Neural cell (in vitro differentiated cells): ENCODE measurements at regions not wholly inside any gene's neighbourhood (a gene's known extent, or its start where the extent isn't known, plus 50 kb on each side); places are given as distances from the start of the nearest gene placed in this dataset.

Experiments used
- H2AFZ ChIP-seq: fragments of 200-600, 300-800 bp; sonication (generic), shearing (Covaris generic); 2 replicates; pipeline ENCODE4 v1.6.0; 2014; ENCODE audit warnings: low read depth, mild to moderate bottlenecking, antibody characterized with exemption, low read length, moderate library complexity
- H3F3A ChIP-seq: fragments of 200-600 bp; shearing (Covaris generic); 2 replicates; pipeline ENCODE4 v1.6.1; 2016; ENCODE audit warnings: mild to moderate bottlenecking, moderate library complexity, mixed read lengths, antibody characterized with exemption, low read length; ENCODE audit not compliant: insufficient read depth, poor library complexity, severe bottlenecking
- H3K27ac ChIP-seq: fragments of 200-600, 300-800 bp; sonication (generic), shearing (Covaris generic); 2 replicates; pipeline ENCODE4 v1.5.1; 2014; ENCODE audit warnings: mild to moderate bottlenecking, low read length, moderate library complexity
- H3K27me3 ChIP-seq: fragments of 300-800, 200-600 bp; sonication (generic), shearing (Covaris generic); 2 replicates; pipeline ENCODE4 v1.6.0; 2014; ENCODE audit warnings: mild to moderate bottlenecking, low read depth, low read length, moderate library complexity; ENCODE audit not compliant: insufficient read depth
- H3K36me3 ChIP-seq: fragments of 300-800, 200-600 bp; sonication (generic), shearing (Covaris generic); 2 replicates; pipeline ENCODE4 v1.5.1; 2014; ENCODE audit warnings: mild to moderate bottlenecking, antibody characterized with exemption, low read length, moderate library complexity; ENCODE audit not compliant: insufficient read depth
- H3K4me2 ChIP-seq: fragments of 300-800, 200-600 bp; sonication (generic), shearing (Covaris generic); 2 replicates; pipeline ENCODE4 v1.6.0; 2014; ENCODE audit warnings: mild to moderate bottlenecking, low read length
- H3K4me3 ChIP-seq: fragments of 300-800, 200-600 bp; sonication (generic), shearing (Covaris generic); 2 replicates; pipeline ENCODE4 v1.5.1; 2014; ENCODE audit warnings: mild to moderate bottlenecking, low read length, moderate library complexity
- H3K79me2 ChIP-seq: fragments of 200-600 bp; shearing (Covaris generic); replicated peaks from 2 replicates; pipeline ENCODE4 v1.6.0; 2014; ENCODE audit warnings: mild to moderate bottlenecking, low read length, moderate library complexity; ENCODE audit not compliant: insufficient read depth
- H3K9ac ChIP-seq: fragments of 300-800, 200-600 bp; sonication (generic), shearing (Covaris generic); 2 replicates; pipeline ENCODE4 v1.6.1; 2016; ENCODE audit warnings: mild to moderate bottlenecking, low read length, mixed read lengths
- H3K9me2 ChIP-seq: fragments of 200-600 bp; shearing (Covaris generic); 2 replicates; pipeline ENCODE4 v1.6.1; 2016; ENCODE audit warnings: mild to moderate bottlenecking, low read length, mixed read lengths; ENCODE audit not compliant: insufficient read depth
- H3K9me3 ChIP-seq: fragments of 200-600, 300-800 bp; sonication (generic), shearing (Covaris generic); 2 replicates; pipeline ENCODE4 v1.6.1; 2016; ENCODE audit warnings: mild to moderate bottlenecking, mixed run types, low read length, moderate library complexity, mixed read lengths
- H4K20me1 ChIP-seq: fragments of 200-600 bp; shearing (Covaris generic); 2 replicates; pipeline ENCODE4 v1.6.1; 2016; ENCODE audit warnings: mild to moderate bottlenecking, mixed run types; ENCODE audit not compliant: insufficient read depth
- CTCF ChIP-seq: fragments of 450-650 bp; IDR thresholded peaks from 2 replicates; pipeline ENCODE4 v1.5.1; 2014; ENCODE audit warnings: antibody characterized with exemption, mild to moderate bottlenecking, moderate library complexity; ENCODE audit not compliant: poor library complexity, severe bottlenecking
- EP300 ChIP-seq: fragments of 450-650 bp; conservative IDR thresholded peaks from 2 replicates; pipeline ENCODE4 v1.6.1; 2014; ENCODE audit warnings: antibody characterized with exemption, mild to moderate bottlenecking, moderate library complexity; ENCODE audit not compliant: poor library complexity, severe bottlenecking
- EZH2 ChIP-seq: fragments of 200-600, 300-800 bp; shearing (Covaris generic), sonication (generic); IDR thresholded peaks from 2 replicates; pipeline ENCODE4 v1.6.1; 2014; ENCODE audit warnings: antibody characterized with exemption, low read length, borderline replicate concordance, mild to moderate bottlenecking; ENCODE audit not compliant: insufficient read depth, poor library complexity, severe bottlenecking
- MXI1 ChIP-seq: fragments of 450-650 bp; conservative IDR thresholded peaks from 2 replicates; pipeline ENCODE4 v1.6.1; 2014; ENCODE audit warnings: antibody characterized with exemption, mild to moderate bottlenecking; ENCODE audit not compliant: poor library complexity, severe bottlenecking
- POLR2AphosphoS5 ChIP-seq: IDR thresholded peaks from 2 replicates; pipeline ENCODE4 v1.6.1; 2012
- RAD21 ChIP-seq: fragments of 450-650 bp; conservative IDR thresholded peaks from 2 replicates; pipeline ENCODE4 v1.6.1; 2014; ENCODE audit warnings: antibody characterized with exemption, mild to moderate bottlenecking, moderate library complexity
- REST ChIP-seq: IDR thresholded peaks from 2 replicates; pipeline ENCODE4 v1.6.1; 2012; ENCODE audit warnings: borderline replicate concordance
- SMC3 ChIP-seq: fragments of 450-650 bp; conservative IDR thresholded peaks from 2 replicates; pipeline ENCODE4 v1.6.1; 2014; ENCODE audit warnings: antibody characterized with exemption, mild to moderate bottlenecking, moderate library complexity; ENCODE audit not compliant: poor library complexity
- TAF1 ChIP-seq: IDR thresholded peaks from 2 replicates; pipeline ENCODE4 v1.6.1; 2012; ENCODE audit warnings: low read depth

- Histone ChIP-seq H3K27ac (no peak overlapping the region), H3K36me3 (no peaks in the 10 kb centered on the region), H2AFZ (no peak overlapping the region), H3K9me3 (no peaks in the 10 kb centered on the region), H3K27me3 (no peaks in the 10 kb centered on the region), H3K4me3 (no peak overlapping the region), H3K9me2 (no peaks in the 10 kb centered on the region), H3F3A (no peaks in the 10 kb centered on the region), H4K20me1 (no peaks in the 10 kb centered on the region), H3K9ac (no peak overlapping the region), H3K4me2 (no peak overlapping the region), H3K79me2 (no peaks in the 10 kb centered on the region)
- no peak for TF ChIP-seq CTCF
Measured at GRCh38 chr20:46811224-46812084, 83.2 kb upstream of the EYA2 start.

GRCh38 chr20:46814366-46815232 lies 80.0 kb upstream of the EYA2 start:
- Histone ChIP-seq H3K27ac (no peak overlapping the region), H3K79me2 (no peaks in the 10 kb centered on the region), H3K27me3 (no peaks in the 10 kb centered on the region), H3F3A (no peaks in the 10 kb centered on the region), H3K9ac (no peak overlapping the region), H3K9me2 (no peaks in the 10 kb centered on the region), H3K4me3 (no peak overlapping the region), H3K9me3 (no peaks in the 10 kb centered on the region), H3K4me2 (no peak overlapping the region), H2AFZ (no peak overlapping the region), H4K20me1 (no peaks in the 10 kb centered on the region), H3K36me3 (no peaks in the 10 kb centered on the region)
- no peak for TF ChIP-seq RAD21
- TF ChIP-seq TAF1: no peak
- TF ChIP-seq REST: no peak
- no peak for TF ChIP-seq MXI1
- no peak for TF ChIP-seq EP300
- no peak for TF ChIP-seq POLR2AphosphoS5
- TF ChIP-seq CTCF: no peak
- no peak for TF ChIP-seq SMC3
- TF ChIP-seq EZH2: no peak
